Central memory CD4-positive, alpha-beta T cell (primary cell): ENCODE measurements at regions not wholly inside any gene's neighbourhood (a gene's known extent, or its start where the extent isn't known, plus 50 kb on each side); places are given as distances from the start of the nearest gene placed in this dataset.

Source experiments
- DNase-seq: peaks from one replicate; pipeline ENCODE4 v3.0.0; 2022

GRCh38 chr1:168875831-168876230 lies 146.8 kb upstream of the DPT start:
- no peak for DNase-seq

DNA sequence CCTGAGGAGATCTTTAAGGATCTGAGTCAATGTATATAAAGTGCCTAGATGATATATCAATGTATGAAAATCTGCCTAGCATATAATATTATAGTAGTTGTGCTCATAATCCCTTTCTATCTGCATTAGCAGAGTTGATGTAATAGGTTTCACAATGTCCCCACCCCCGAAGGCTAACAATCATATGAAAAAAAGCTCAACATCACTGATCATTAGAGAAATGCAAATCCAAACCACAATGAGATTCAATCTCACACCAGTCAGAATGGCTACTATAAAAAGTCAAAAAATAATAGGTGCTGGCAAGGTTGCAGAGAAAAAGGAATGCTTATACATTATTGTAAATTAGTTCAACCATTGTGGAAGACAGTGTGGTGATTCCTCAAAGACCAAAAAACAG lies 147.8 kb upstream of the DPT start:
- DNase-seq, result no peak

GRCh38 chr1:168879896-168880734 lies 151.1 kb upstream of the DPT start:
- DNase-seq, result no peak

DNA sequence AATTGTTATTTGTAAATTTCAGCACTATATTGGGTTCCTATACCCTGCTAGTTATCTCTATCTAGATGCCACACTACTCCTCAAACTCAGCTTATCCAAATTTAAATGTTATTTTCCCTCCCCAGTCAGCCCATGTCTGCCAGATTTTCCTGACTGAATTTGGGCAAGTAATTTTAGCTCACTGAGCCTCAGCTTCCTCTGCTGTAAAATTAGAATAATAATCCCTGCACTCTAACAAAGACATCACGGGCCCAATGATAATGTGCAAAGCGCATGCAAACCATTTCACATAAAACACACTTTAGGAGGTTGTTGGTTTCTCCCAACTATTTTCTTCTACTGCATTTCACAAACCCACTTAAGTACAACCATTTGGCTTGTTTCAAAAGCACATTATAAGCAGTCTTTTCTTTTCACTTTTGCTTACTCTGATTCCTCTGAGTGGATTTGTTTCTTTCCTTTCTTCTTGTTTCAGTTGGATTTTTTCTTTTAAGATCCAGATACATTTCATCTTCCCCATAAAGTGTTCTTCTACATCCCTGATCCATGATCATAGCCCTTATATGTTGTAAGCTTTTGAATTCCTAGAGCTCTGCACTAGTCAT lies 152.8 kb upstream of the DPT start:
- no peak for DNase-seq

GRCh38 chr1:168887381-168887780 lies 158.4 kb upstream of the DPT start:
- DNase-seq, result no peak

DNA sequence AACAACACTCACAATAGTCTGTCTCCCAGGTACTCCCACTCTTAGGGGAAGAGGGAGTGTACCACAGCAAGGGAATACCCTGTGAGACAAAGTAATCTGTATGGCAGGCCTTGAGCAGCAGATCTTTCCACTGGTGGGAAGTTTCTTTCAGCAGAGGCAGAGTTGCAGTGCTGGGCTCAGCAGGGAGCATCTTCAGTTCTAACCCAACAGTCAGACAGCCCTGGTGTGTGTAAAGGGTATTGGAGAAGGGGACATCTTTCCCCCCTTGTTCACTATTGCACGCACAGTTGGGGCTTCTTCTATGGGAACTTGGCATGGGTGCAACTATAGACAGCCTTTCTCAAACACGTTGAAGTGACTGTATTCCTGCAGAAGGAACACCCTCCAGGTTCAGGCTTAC lies 159.4 kb upstream of the DPT start:
- no peak for DNase-seq

DNA sequence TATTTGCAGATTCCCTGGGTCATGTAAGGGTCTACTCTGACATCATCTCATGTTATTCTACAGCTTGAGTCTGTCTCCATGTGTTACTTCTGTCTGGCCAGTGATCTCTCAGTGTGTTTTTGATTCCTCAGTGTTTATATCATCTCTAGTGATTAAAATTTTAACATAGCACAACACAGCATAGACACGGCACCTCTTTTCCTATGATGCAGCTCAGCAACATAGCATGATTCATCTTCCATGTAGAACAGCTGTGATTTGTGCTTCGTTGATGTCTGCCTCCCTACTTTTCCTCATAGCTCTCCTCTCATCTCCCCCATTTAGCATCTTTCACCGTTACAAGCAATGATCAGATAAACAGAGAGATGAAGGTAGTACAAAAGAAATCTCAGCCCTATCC lies 163.9 kb upstream of the DPT start:
- DNase-seq, result no peak

- DNase-seq, result no peak
Measured at GRCh38 chr1:168893359-168893801, 164.4 kb upstream of the DPT start.

GRCh38 chr1:168894397-168894903 lies 165.4 kb upstream of the DPT start:
- no peak for DNase-seq

DNA sequence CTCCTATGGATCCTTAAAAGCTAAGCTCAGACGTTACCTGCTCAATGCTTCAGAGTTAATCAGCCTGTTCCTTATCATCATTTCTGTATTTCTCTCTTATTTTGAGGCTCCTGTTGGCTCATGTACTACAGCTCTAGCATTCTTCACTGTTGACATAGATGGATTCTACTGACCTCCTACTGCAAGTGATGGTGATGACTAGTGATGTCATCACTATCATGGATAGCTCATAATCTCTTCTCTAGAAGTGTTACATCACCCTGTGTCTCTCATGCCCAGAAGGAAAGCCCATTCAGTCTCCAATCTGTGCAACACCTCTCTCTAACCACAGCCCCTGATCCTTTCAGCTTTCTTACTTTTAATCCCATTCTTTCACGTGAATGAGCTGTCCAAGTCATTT lies 168.2 kb upstream of the DPT start:
- DNase-seq, result no peak

- DNase-seq, result no peak
Measured at GRCh38 chr1:168903237-168903830, 174.3 kb upstream of the DPT start.

DNA sequence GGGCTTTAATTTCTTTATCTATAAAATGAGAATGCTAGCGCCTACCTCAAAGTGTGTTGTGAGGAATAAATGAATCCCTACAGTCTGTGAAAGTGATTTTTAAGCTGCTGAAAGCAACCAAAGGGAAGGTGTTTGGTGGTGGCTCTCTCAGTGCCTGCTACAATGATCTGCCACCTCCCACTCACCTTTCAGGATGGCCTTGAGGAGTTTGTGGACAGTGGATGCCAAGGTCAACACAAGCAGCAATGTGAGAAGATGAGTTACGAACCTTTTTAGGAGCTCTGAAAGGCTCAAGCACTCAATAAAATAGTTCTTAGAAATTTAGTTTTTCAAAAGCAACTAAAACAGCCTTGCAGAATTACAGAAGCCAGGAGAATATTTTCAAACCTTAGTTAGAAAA lies 176.6 kb upstream of the DPT start:
- DNase-seq, result no peak

- no peak for DNase-seq
Measured at GRCh38 chr1:168906367-168906766, 177.4 kb upstream of the DPT start.

DNA sequence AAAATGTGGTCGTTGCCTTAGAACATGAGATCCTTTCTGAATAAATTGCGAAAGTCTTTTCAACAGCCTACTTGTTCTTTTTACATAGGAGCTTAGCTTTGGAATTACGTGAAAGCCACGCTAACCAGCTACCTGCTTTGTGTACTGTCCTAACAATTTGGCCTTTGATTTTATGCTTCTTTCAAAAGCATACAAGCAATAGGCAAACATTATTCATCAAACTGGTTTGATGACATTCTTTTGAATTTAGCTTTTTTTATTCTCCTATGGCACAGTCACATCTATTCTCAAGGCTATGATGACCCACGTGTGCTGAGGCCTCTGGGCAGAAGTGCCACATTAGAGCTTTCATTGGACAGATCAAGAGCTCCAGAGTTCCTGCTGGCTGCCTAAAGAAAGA lies 178.0 kb upstream of the DPT start:
- DNase-seq, result no peak

DNA sequence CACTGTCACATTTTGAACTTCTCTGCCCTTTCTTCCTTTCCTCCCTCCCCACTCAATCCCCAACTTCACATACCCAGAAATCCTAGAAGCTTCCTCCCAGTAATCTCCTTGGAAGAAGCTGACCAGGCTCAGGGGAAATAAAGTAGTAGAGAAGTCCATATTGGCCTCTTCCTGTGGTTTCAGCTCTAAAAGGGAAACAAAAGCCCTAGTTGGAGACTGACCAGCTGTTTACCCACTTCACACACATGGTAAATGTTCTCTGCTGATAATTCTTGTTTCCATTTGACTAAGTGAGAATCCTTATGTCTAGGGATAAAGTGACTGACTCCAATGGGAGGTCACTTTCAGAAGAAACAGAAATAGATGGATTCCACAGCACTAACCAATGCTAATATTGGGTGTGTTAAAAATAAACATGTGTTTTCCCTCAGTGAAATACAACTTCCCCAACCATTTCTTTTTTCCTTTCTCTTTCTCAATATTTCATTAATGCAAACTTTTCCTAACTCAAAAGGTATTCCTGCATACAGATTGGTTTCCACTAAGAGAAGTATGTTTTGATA lies 178.9 kb upstream of the DPT start:
- DNase-seq, result no peak

DNA sequence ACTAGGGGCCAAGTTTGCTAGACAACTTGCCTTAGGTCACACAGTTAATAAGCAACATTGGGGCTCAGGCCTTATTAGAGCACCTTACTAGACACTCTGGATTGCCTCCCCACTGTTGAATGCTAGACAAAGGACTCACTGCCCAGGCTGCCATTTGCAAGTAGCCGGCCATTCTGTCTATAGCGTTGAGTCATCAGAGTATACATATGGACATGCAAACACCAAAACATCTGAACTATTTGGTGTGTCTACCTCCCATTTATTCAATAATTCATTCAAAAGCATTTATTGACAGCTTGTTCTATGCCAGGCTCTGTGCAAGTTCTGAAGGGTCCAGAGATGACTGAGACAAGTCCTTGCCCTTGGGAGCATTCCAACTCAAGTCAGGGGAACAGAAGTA lies 181.4 kb upstream of the DPT start:
- DNase-seq, result no peak

DNA sequence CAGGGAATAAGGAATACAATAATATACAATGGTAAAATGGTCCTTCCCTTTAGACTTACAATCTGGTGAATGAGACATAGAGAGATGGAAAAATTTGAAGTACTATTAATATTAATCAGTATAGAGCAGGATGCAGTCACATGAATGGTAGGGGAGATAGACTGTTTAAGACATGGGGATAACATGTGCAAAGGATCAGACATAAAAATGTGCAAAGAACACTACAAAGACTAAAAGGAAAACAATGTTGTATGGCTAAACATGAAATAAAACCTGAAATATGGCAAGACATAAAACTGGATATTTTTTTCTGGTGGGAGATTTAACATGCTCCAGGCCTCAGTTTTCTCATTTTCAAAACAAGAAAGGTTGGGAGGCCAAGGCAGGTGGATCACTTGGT lies 182.4 kb upstream of the DPT start:
- no peak for DNase-seq

GRCh38 chr1:168913711-168914463 lies 184.9 kb upstream of the DPT start:
- DNase-seq, result no peak

GRCh38 chr1:168917309-168917708 lies 188.3 kb upstream of the DPT start:
- no peak for DNase-seq

- DNase-seq, result no peak
Measured at GRCh38 chr1:168917796-168918195, 188.7 kb upstream of the ATP1B1 start.

GRCh38 chr1:168918860-168919741 lies 187.4 kb upstream of the ATP1B1 start:
- no peak for DNase-seq
